NAMALWA (cell line): ENCODE measurements at regions not wholly inside any gene's neighbourhood (a gene's known extent, or its start where the extent isn't known, plus 50 kb on each side); places are given as distances from the start of the nearest gene placed in this dataset.

Experiments used
- DNase-seq: peaks from one replicate; pipeline ENCODE4 v3.0.0-alpha.2; 2015; ENCODE audit warnings: low spot score

GRCh38 chr4:180581061-180581460, 1662.1 kb upstream of the TENM3 start:
- no peak for DNase-seq

GRCh38 chr4:180587379-180587778, 1655.8 kb upstream of the TENM3 start:
- DNase-seq = peak; percentile 11

GRCh38 chr4:180589575-180589974, 1653.6 kb upstream of the TENM3 start:
- no peak for DNase-seq

- no peak for DNase-seq
Observed at GRCh38 chr4:180596888-180597483, 1646.2 kb upstream of the TENM3 start.

- DNase-seq = no peak
Observed at GRCh38 chr4:180598281-180598680, 1644.9 kb upstream of the TENM3 start.

GRCh38 chr4:180603791-180604190, 1639.4 kb upstream of the TENM3 start:
- no peak for DNase-seq

- no peak for DNase-seq
Observed at GRCh38 chr4:180610324-180610723, 1632.9 kb upstream of the TENM3 start.

- DNase-seq = peak; percentile 22
Observed at GRCh38 chr4:180615746-180616145, 1627.5 kb upstream of the TENM3 start.

GRCh38 chr4:180617196-180617595, 1626.0 kb upstream of the TENM3 start:
- no peak for DNase-seq

GRCh38 chr4:180618396-180618795, 1624.8 kb upstream of the TENM3 start:
- no peak for DNase-seq

- DNase-seq = no peak
Observed at GRCh38 chr4:180619440-180619839, 1623.8 kb upstream of the TENM3 start.

GRCh38 chr4:180622254-180622653, 1620.9 kb upstream of the TENM3 start:
- no peak for DNase-seq

GRCh38 chr4:180625653-180626052, 1617.5 kb upstream of the TENM3 start:
- no peak for DNase-seq

- DNase-seq = no peak
Observed at GRCh38 chr4:180630012-180630665, 1613.1 kb upstream of the TENM3 start.

- DNase-seq = no peak
Observed at GRCh38 chr4:180634306-180634705, 1608.9 kb upstream of the TENM3 start.

- DNase-seq = no peak
Observed at GRCh38 chr4:180635281-180635680, 1607.9 kb upstream of the TENM3 start.

- DNase-seq = no peak
Observed at GRCh38 chr4:180636696-180637404, 1606.4 kb upstream of the TENM3 start.

GRCh38 chr4:180637616-180638015, 1605.6 kb upstream of the TENM3 start:
- no peak for DNase-seq

GRCh38 chr4:180640193-180640592, 1603.0 kb upstream of the TENM3 start:
- DNase-seq = no peak

- peak; percentile 6 for DNase-seq
Observed at GRCh38 chr4:180641495-180641894, 1601.7 kb upstream of the TENM3 start.

GRCh38 chr4:180642732-180643131, 1600.5 kb upstream of the TENM3 start:
- no peak for DNase-seq

GRCh38 chr4:180650273-180650672, 1592.9 kb upstream of the TENM3 start:
- DNase-seq = no peak

GRCh38 chr4:180652533-180652932, 1590.7 kb upstream of the TENM3 start:
- DNase-seq = no peak
